ENCODE measurements at regions not wholly inside any gene's neighbourhood (a gene's known extent, or its start where the extent isn't known, plus 50 kb on each side); places are given as distances from the start of the nearest gene placed in this dataset.

DNA sequence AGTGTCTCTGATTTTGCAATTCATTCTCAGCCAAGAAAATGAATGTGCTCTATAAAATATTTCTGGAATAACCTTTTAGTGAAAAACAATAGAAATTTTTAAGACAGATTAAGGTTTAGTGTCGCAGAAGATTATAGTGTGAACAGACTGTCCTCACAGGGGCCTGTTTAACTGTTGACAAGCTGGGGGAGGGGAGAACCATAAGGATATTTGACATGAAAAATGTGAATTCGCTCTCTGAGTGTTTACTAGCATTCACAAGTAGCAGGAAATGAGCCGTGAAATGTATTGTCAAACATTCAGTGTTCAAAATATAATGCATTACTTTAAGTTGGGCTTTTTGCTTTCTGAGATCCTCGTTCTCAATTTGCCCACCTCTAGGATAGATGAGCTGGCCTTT is 134.8 kb upstream of the TSHZ2 start:
- TF ChIP-seq EZH2 (IDR thresholded peaks at IDR 0.05; ENCODE audit: low read depth): no peak
- TF ChIP-seq, protein P1, sequence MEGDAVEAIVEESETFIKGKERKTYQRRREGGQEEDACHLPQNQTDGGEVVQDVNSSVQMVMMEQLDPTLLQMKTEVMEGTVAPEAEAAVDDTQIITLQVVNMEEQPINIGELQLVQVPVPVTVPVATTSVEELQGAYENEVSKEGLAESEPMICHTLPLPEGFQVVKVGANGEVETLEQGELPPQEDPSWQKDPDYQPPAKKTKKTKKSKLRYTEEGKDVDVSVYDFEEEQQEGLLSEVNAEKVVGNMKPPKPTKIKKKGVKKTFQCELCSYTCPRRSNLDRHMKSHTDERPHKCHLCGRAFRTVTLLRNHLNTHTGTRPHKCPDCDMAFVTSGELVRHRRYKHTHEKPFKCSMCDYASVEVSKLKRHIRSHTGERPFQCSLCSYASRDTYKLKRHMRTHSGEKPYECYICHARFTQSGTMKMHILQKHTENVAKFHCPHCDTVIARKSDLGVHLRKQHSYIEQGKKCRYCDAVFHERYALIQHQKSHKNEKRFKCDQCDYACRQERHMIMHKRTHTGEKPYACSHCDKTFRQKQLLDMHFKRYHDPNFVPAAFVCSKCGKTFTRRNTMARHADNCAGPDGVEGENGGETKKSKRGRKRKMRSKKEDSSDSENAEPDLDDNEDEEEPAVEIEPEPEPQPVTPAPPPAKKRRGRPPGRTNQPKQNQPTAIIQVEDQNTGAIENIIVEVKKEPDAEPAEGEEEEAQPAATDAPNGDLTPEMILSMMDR (conservative IDR thresholded peaks at IDR 0.05): no peak

Measured in PC-9 (cell line).